H1 (cell line): ENCODE measurements at regions not wholly inside any gene's neighbourhood (a gene's known extent, or its start where the extent isn't known, plus 50 kb on each side); places are given as distances from the start of the nearest gene placed in this dataset.

Experiments used
- SP1 ChIP-seq: IDR thresholded peaks from 2 replicates; pipeline ENCODE4 v1.6.1; 2011; ENCODE audit warnings: low read depth, low read length

- TF ChIP-seq SP1: no peak
These were observed 64.0 kb upstream of the RAPGEF1 start (continued) for GRCh38 chr9:131803758-131804411.
